Stimulated activated CD4-positive, alpha-beta T cell treated with anti-CD3 and anti-CD28 coated beads, Interleukin-15, amount 100 ng/mL, for 1 hour (primary cell): ENCODE measurements at regions not wholly inside any gene's neighbourhood (a gene's known extent, or its start where the extent isn't known, plus 50 kb on each side); places are given as distances from the start of the nearest gene placed in this dataset.

ENCODE experiments used
- DNase-seq, 2 donors: peaks; one replicate each; pipeline ENCODE4 v3.0.0-alpha.2; 2020; ENCODE audit warnings: low read depth in 1 of 2, low spot score in 1 of 2

GRCh38 chr9:91065231-91066041, 263.8 kb downstream of the SYK start:
- no peak for DNase-seq

DNA sequence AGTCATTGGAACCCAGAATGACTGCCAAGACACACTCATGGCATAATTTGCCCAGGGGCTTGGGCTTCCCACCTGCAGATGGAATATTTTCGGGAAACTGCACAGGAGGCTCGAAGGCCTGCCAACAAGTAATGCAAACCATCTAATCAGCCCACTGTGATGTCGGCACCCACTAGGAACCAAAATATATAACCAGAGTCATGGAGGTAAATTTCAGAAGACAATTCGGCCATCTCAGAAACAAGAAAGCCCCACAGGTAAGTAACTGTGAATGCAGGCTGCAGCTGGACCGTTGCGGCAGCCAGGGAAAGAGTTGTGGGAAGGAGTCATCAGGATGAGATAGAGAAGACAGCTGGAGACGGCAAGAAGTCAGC, 264.4 kb downstream of the SYK start:
- DNase-seq, result no peak

DNA sequence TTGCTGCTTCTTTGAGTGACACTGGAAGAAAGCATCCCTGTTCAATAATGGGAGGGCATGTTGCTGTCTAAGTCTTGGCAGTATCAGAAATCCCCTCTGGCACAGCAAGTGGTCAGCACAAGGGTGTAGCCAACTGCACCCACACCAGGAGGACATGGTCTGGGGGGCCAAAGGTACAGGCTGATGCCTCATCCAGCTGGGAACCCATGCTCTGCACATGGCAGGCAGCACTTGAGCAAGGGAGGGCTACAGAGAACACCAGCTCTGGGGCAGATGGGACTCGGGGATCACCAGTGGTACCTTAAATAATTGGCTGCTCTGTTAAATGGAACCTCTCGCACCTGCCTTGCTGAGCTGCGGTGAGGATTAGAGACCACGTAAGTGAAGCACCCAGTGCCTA, 265.2 kb downstream of the SYK start:
- no peak for DNase-seq

DNA sequence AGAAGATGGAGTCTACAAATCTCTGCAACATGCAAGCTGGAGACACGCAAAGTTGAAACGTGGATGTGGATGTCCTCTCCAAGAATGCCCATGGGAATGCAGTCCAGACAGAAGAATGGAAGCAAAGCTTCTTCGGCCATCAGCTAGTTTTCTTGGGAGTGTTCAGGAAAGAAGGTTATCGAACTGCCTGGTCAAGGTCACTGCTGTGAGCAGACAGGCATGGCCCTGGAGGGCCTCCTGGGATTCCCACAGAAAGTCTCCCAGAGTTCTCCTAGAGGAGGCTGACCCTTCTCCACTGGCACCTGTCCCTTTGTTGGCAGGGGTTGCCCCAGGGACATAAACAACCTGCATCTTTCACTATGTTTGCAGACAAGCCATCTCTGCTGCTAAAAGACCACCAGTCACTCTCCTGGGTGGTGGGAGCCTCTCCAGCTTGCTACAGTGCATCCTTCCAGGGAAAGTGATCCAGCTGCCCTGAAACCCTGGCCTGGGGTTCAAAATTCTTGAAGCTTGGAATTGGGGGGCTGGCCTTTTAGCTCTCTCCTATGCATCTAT, 265.8 kb downstream of the SYK start:
- no peak for DNase-seq

DNA sequence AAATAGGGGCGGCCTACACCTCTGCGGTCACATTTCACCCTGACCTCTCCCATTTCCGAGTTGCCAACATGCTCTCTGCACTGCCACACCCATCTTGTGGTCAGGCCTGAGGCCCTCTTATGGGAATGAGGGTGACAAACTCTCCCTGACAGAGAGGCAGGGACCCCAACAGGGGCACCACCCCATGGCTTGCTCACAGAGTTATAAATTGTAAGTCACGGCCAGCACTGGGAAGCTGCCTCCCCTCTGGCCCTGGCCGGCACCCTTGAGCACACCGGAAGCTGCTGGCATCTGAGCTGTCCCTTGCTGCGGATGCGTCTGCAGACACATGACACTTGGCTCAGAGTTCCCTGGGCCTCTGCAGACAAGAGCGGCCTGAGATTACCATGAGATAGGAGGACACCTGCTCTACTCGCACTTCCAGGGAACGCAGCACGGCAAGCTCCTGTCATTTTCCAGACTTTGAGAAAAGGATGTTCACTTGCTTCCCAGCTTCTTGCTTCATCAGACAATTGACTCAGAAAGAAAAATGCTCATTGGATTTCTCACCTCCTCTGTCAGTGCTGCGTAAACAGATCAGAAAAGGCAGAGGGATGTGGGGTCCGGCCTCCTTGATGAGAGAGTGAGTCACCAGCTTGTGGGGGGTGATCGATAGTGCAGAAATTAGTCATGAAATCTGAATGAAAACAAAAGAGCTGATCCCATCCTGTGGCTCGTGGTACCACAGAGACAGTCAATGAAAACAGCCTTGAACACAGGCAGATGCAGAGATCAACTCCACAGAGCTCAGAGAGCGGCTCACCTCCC, 269.8 kb downstream of the SYK start:
- peak in 1 of 2 donors; percentile 22 for DNase-seq

DNA sequence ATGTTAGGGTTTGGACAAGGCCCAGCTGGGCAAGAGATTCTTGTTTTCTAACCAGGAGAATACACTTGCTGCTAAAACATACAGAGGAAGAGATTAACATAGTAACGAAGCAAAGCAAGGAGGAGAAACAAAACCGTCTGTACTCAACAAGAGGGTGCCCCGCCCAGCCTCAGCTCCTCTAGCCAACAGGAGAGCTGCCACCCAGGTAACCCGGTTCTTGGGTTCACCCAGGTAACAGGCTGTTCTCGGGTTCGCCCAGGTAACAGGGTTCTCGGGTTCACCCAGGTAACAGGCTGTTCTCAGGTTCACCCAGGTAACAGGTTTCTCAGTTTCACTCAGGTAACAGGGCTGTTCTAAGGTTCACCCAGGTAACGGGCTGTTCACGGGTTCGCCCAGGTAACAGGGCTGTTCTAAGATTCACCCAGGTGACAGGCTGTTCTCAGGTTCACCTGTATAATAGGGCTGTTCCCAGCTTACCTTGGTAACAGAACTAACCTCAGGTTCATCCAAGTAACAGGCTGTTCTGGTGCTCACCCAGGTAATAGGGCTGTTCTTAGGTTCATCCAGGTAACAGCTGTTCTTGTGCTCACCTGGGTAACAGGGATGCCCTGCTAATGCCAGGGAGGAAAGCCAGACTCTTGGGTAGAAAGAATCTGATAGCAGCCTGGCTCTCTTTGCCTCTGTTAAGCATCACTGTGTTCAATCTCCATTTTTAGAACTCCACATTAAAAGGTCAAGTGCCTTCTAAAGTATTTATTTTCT, 271.6 kb downstream of the SYK start:
- DNase-seq, result no peak

DNA sequence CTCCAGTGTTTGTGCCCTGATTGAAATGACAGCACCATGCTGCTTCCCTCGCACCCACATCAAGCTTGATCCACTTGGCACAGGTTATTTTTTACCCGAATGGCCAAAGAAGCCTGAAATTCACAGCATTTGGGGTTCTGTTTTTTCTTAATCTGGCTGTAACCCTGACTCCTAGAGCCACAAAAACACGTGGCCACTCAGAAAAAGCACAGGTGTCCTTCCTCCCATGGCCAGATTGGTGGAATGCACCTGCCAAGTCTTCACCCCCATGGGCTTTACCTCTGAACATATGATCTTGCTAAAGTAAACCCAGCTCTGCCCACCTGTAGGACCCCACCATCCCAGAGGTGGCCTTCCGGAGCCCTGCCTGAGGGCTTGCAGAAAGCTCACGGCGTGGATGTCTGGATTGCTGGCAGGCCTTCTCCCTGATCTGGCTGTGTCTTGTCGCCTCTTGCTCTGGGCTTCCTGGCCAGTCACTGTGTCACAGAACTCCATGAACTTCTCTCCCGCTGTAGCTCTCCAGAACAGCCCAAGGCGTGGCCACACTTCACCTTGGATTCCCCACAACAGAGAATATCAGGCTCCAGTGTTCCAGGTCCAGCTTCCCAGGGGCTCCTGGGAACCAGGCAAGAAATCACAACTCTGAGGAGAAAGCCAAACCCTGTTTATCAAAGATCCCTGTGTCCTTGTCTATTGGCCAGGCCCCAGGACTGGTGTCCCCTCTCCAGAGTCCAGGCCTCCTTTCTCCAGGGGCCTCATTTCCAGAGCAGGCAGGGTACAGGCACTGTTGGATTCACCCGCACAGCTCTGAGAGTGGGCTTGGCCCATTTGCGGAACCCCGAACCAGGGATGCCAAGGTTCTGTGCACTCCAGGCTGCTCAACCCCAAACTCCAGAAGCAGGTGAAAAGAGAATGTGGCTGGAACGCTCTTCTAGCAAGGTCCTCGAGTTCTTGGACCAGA, 272.5 kb downstream of the SYK start:
- no peak for DNase-seq

- DNase-seq, result no peak
These were observed 273.2 kb downstream of the SYK start for GRCh38 chr9:91074866-91075265.

- DNase-seq, result no peak
These were observed 273.7 kb downstream of the SYK start for GRCh38 chr9:91075279-91075678.

DNA sequence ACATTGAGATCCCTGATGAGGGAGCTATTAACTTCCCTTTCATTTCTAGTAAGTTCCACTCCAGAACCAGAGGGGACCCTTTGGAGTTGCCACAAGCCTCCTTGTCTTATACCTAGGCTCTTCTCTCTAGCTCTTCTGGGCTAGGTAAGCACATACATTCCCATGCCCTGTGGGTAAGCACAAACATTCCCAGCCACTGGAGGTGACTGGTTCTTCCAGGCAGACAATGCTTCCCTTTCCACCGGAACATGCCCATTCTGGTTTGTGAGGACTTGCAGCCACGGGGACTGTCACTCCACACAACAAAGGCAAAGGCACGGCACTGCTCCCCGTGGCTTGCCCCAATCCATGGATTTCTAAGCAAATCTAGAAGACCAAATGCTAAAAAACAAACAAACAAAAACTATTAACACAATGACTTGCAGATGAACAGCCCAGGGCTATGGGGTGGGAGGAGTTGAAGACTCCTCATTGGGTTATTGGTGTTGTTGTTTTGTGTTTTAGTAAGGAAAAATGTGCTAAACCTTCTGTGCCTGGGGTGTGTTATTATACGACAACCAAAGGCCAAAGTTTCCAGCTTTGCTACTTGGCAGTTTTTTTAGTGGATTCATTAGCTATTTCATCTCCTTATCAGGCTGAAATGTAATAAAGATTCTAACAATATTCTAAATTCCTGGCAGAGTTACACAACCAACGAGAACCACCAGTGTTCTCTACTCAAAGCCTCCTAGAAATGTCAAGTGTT, 276.2 kb downstream of the SYK start:
- DNase-seq, result no peak

DNA sequence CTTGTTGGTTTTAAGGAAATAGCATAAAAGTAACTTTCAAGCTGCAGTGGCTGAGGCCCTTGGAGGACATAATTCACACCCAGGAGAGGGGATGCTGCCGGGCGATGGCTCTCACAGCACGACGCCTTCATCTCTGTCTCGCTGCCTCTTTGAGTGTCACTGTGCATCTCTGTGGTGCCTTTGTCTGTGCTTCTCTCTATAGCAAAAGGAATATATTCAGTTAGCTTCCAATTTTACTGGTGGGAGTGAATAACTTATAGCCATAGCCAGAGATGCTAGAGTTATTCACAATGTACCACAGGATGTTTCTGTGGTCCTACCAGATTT, 276.7 kb downstream of the SYK start:
- DNase-seq, result no peak

- no peak for DNase-seq
These were observed 279.0 kb downstream of the AUH start for GRCh38 chr9:91082731-91083130.

GRCh38 chr9:91084896-91085516, 276.7 kb downstream of the AUH start:
- no peak for DNase-seq

GRCh38 chr9:91085517-91086291, 276.0 kb downstream of the AUH start:
- DNase-seq, result no peak

DNA sequence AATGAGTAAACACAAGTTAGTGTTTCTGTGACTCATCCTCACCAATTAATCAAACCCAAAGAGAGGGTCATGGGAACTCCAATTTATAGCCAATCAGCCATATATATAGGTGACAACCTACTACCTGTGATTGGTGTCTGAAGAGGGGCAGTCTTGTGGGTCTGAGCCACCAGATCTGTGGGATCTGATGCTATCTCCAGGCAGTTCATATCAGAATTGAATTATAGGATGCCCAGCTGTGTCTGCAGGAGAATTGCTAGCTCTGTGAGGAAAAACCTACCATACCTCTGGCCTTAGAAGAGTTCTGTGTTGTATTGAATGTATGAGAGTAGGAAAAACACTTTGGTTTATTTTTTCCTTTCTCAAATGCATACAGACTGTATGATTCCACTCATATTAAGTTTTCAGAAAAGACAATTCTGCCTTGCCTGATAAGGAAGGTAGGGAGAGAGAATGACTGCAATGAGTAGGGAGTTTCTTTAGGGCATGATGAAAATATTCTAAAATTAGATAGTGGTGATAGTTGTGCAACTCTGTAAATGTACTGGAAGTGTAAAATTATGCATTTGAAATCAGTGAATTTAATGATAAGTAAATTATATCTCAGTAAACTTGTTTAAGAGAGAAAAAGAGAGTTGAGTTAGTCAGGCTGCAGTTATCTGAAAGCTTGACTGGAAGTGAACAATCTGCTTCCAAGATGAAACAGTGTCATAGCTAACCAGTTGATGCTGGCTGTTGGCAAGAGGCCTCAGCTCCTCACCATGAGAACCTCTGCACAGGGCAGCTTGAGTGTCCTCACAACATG, 274.9 kb downstream of the AUH start:
- no peak for DNase-seq

DNA sequence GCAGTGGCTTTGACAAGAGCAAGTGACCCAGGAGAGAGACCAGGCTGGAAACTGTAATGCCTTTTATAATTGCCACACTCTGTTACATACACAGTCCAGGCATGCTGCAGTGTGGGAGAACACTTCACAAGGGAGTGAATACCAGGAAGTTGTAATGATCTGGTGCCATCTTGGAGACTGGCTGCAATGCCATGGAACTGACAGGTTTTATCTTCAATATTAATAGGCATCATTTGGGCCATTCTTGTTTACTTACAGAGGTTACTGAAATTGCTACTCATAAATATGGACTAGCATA, 274.3 kb downstream of the AUH start:
- no peak for DNase-seq

- DNase-seq, result no peak
These were observed 272.2 kb downstream of the AUH start for GRCh38 chr9:91089405-91090129.

DNA sequence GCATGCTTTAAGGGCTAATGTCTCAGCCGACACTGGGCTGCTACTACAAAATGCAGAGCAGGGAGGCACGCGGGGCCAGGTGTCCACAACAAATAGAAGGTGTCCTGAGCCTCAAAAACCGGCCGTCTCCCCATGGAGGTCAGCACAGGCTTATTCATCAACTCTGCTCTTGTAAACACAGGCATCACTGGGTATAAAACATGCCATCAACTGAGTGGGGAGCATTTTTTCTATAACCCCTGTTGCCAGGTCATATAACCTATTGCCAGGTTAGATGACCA, 271.6 kb downstream of the AUH start:
- no peak for DNase-seq
